ENCODE measurements at regions not wholly inside any gene's neighbourhood (a gene's known extent, or its start where the extent isn't known, plus 50 kb on each side); places are given as distances from the start of the nearest gene placed in this dataset.

GRCh38 chr15:29570121-29570947 is 251.9 kb downstream of the TJP1 start:
- H3K4me3 ChIP-seq (ENCODE audit: low read depth, low read length): no peak overlapping the region
- no peak for DNase-seq (ENCODE audit: low read depth)
- no peak for TF ChIP-seq CTCF (IDR thresholded peaks at IDR 0.05; ENCODE audit: insufficient read depth, low read depth, low read length, missing control alignments)

- no peak for TF ChIP-seq CTCF (IDR thresholded peaks at IDR 0.05; ENCODE audit: insufficient read depth, low read depth, low read length, missing control alignments)
- H3K4me3 ChIP-seq (ENCODE audit: low read depth, low read length): no peak overlapping the region
- no peak for DNase-seq (ENCODE audit: low read depth)
Observed at GRCh38 chr15:29569533-29570092, 252.7 kb downstream of the TJP1 start.

GRCh38 chr15:29568840-29569532 is 253.3 kb downstream of the TJP1 start:
- peak; percentile 7 for DNase-seq (ENCODE audit: low read depth)
- H3K4me3 ChIP-seq (ENCODE audit: low read depth, low read length): no peak overlapping the region

GRCh38 chr15:29567336-29567735 is 254.9 kb downstream of the TJP1 start:
- TF ChIP-seq CTCF (IDR thresholded peaks at IDR 0.05; ENCODE audit: insufficient read depth, low read depth, low read length, missing control alignments): no peak
- no peak overlapping the region for H3K4me3 ChIP-seq (ENCODE audit: low read depth, low read length)
- DNase-seq (ENCODE audit: low read depth): no peak

More at GRCh38 chr15:29568840-29569532, 253.3 kb downstream of the TJP1 start:
- TF ChIP-seq CTCF (IDR thresholded peaks at IDR 0.05; ENCODE audit: insufficient read depth, low read depth, low read length, missing control alignments): no peak

- no peak for TF ChIP-seq CTCF (IDR thresholded peaks at IDR 0.05; ENCODE audit: insufficient read depth, low read depth, low read length, missing control alignments)
- no peak for DNase-seq (ENCODE audit: low read depth)
- no peak overlapping the region for H3K4me3 ChIP-seq (ENCODE audit: low read depth, low read length)
Observed at GRCh38 chr15:29566914-29567313, 255.4 kb downstream of the TJP1 start.

GRCh38 chr15:29563112-29563511 is 259.2 kb downstream of the TJP1 start:
- DNase-seq (ENCODE audit: low read depth): no peak
- TF ChIP-seq CTCF (IDR thresholded peaks at IDR 0.05; ENCODE audit: insufficient read depth, low read depth, low read length, missing control alignments): no peak
- H3K4me3 ChIP-seq (ENCODE audit: low read depth, low read length): no peak overlapping the region
